ENCODE measurements at regions not wholly inside any gene's neighbourhood (a gene's known extent, or its start where the extent isn't known, plus 50 kb on each side); places are given as distances from the start of the nearest gene placed in this dataset.
"Not testable (repeated sequence)": the region's sequence is repeated elsewhere in the genome, so short reads cannot be mapped to it uniquely, and the experiment has no call there.

- TF ChIP-seq CTCF, POLR2A (IDR thresholded peaks at IDR 0.05): not testable (repeated sequence)
Measured at GRCh38 chr20:53817513-53817912, 223.9 kb upstream of the ZNF217 start.
